Body of pancreas (tissue), 4 donors: ENCODE measurements at regions not wholly inside any gene's neighbourhood (a gene's known extent, or its start where the extent isn't known, plus 50 kb on each side); places are given as distances from the start of the nearest gene placed in this dataset.
"Not testable (repeated sequence)": the region's sequence is repeated elsewhere in the genome, so short reads cannot be mapped to it uniquely, and the experiment has no call there.

Source experiments
- ATAC-seq: fragments of 150-250 bp; one replicate; pipeline ENCODE4 v1.9.1; 2016
- DNase-seq, 4 donors: peaks; one replicate each; pipeline ENCODE4 v3.0.0-alpha.2; 2019
- H3K27ac ChIP-seq, 4 donors: fragments of 200-600 bp; sonication (generic); 1 replicate in 3 of 4; 2 replicates in 1 of 4; pipeline versions ENCODE4 v1.5.1 to v1.6.1; 2016 to 2019; ENCODE audit warnings: mild to moderate bottlenecking in 1 of 4, mixed read lengths in 1 of 4, moderate library complexity in 1 of 4
- H3K27me3 ChIP-seq, 2 donors: fragments of 200-600 bp; sonication (generic); one replicate each; pipeline ENCODE4 v1.6.0; 2016; ENCODE audit warnings: mild to moderate bottlenecking in 1 of 2
- H3K36me3 ChIP-seq, 2 donors: fragments of 200-600 bp; sonication (generic); replicated peaks in 1 of 2; 2 replicates each; pipeline ENCODE4 v1.5.1; 2016; ENCODE audit warnings: low read depth in 2 of 2; ENCODE audit not compliant: insufficient read depth in 1 of 2
- H3K4me1 ChIP-seq: fragments of 200-600 bp; sonication (generic); one replicate; pipeline ENCODE4 v1.6.0; 2016
- H3K4me3 ChIP-seq, 2 donors: fragments of 200-600 bp; sonication (generic); 1 replicate in 1 of 2; 2 replicates in 1 of 2; pipeline ENCODE4 v1.5.1; 2016 to 2019
- H3K9me3 ChIP-seq, 3 donors: fragments of 200-600 bp; sonication (generic); 1 replicate in 2 of 3; 2 replicates in 1 of 3; pipeline ENCODE4 v1.5.1; 2016
- POLR2A ChIP-seq, 3 donors: fragments of 450-650 bp; IDR thresholded peaks; one replicate each; pipeline ENCODE4 v1.6.1; 2016; ENCODE audit warnings: antibody characterized with exemption in 3 of 3, mild to moderate bottlenecking in 2 of 3
- WGBS, 2 donors: methylation state at CpG; one replicate each; pipeline ENCODE4 v1.1.5; 2017; 5-methylcytosine and 5-hydroxymethylcytosine counted together
- intact Hi-C: fragments of 100-400 bp; cut with DNase I; formaldehyde crosslinking; loops from one replicate; pipeline ENCODE4 v1.15.1; 2023
- TF ChIP-seq, protein P1 (sequence below), 7 experiments: fragments of 450-650 bp in 4 of 7; fragments of 200-600 bp in 3 of 7; sonication (generic) in 3 of 7; IDR thresholded peaks; one replicate each; pipeline ENCODE4 v1.5.1; 2016 to 2019; ENCODE audit warnings: antibody characterized with exemption in 7 of 7

DNA sequence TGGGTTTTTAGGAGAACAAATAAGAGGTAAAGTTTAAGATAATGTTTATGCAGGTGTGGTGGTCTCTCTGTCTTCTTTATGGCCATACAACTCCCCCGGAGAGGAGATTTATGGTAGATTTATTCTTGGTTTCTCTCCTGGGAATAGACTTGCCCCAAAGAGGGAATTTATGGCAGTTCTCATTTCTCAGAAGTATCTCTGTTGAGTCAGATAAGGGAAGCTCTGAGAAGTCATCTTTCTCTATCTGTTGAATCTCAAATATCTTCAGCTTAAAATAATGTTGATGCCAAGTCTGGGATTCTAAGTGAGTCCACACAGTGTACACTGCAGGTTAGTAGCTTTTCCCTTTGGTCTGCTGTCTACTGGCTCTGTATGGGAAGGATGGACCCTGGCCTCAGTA is 276.4 kb upstream of the PLET1 start:
- no peak for TF ChIP-seq POLR2A (IDR thresholded peaks at IDR 0.05)
- TF ChIP-seq, protein P1, sequence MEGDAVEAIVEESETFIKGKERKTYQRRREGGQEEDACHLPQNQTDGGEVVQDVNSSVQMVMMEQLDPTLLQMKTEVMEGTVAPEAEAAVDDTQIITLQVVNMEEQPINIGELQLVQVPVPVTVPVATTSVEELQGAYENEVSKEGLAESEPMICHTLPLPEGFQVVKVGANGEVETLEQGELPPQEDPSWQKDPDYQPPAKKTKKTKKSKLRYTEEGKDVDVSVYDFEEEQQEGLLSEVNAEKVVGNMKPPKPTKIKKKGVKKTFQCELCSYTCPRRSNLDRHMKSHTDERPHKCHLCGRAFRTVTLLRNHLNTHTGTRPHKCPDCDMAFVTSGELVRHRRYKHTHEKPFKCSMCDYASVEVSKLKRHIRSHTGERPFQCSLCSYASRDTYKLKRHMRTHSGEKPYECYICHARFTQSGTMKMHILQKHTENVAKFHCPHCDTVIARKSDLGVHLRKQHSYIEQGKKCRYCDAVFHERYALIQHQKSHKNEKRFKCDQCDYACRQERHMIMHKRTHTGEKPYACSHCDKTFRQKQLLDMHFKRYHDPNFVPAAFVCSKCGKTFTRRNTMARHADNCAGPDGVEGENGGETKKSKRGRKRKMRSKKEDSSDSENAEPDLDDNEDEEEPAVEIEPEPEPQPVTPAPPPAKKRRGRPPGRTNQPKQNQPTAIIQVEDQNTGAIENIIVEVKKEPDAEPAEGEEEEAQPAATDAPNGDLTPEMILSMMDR (IDR thresholded peaks at IDR 0.05): no peak
- ATAC-seq (no peak), DNase-seq (no peak)
- Histone ChIP-seq H3K27me3 (no peaks in the 10 kb centered on the region), H3K36me3 (no peaks in the 10 kb centered on the region), H3K4me1 (peaks cover 12% of the 10 kb centered on the region), H3K9me3 (no peaks in the 10 kb centered on the region), H3K4me3 (no peak overlapping the region), H3K27ac (no peak overlapping the region)
- intact Hi-C loops: no loop called here
- 55 to 65% methylated on average over 1 of the region's 1 CpG for WGBS, 2 donors

DNA sequence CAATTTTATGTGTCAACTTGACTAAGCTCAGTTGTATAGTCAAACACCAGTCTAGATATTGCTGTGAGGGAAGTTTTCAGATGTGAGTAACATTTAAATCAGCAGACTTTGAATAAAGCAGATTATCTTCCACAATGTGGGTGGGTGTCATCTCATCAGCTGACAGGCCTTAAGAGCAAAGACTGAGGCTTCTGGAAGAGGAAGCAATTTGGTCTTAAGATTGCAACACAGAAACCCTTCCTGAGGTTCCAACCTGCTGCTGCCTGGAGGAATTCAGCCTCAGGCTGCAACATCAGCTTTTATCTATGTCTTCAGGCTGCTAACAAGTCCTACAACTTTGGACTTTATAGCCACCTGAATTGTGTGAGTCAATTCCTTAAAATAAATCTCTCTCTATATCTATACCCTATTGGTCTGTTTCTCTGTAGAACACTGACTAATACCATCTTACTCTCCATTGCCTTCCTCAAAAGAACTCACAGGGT is 277.2 kb upstream of the PLET1 start:
- no peak for TF ChIP-seq POLR2A (IDR thresholded peaks at IDR 0.05)
- TF ChIP-seq, protein P1 (IDR thresholded peaks at IDR 0.05): no peak
- intact Hi-C loops: no loop called here
- Histone ChIP-seq H3K36me3 (no peaks in the 10 kb centered on the region), H3K4me3 (no peak overlapping the region), H3K27ac (no peak overlapping the region), H3K4me1 (peaks cover 11% of the 10 kb centered on the region), H3K9me3 (no peaks in the 10 kb centered on the region), H3K27me3 (no peaks in the 10 kb centered on the region)
- DNase-seq (peak in 1 of 4 donors; percentile 11), ATAC-seq (no peak)

DNA sequence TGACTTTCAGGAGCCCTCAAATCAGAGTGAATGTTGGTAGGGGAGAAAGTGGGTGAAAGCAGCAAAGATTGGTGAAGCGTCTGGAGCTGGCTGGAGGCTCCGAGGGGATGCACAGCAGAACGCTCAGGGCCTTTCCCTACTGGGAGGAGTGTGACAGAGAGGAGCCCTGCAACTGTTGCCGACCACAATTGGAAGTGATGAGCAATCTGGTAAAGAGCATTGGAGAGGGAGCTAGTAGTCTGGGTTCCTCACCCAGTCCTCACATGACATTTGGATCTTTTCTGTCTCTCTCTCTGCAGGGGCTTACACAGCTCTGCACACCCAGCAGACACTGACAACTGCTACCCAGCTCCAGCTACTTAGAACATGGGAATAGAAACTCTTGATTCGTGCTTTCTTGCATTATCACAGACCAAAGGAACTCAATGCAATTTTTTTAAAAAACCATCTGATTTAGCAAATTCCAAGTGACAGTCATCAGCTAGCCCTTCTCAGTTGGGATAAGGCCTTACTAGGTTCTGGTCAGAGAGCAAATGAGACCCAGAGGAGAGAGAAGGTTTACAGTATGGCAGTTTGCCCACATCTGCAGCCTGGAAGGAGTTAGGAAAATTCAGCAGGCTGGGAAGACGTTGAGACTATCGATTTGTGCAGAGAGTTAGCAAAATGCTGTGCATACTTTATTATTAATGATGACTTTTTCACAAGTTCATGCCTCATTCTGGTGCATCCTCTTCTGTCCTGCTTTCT is 278.0 kb upstream of the PLET1 start:
- TF ChIP-seq, protein P1 (IDR thresholded peaks at IDR 0.05): no peak
- no peak for TF ChIP-seq POLR2A (IDR thresholded peaks at IDR 0.05)
- Histone ChIP-seq H3K27ac (no peak overlapping the region), H3K27me3 (no peaks in the 10 kb centered on the region), H3K36me3 (no peaks in the 10 kb centered on the region), H3K4me1 (peaks cover 3% of the 10 kb centered on the region), H3K9me3 (no peaks in the 10 kb centered on the region), H3K4me3 (no peak overlapping the region)
- DNase-seq (no peak), ATAC-seq (no peak)
- WGBS, 2 donors: 57 to 70% methylated on average over 7 of the region's 7 CpGs
- intact Hi-C loops: no loop called here

DNA sequence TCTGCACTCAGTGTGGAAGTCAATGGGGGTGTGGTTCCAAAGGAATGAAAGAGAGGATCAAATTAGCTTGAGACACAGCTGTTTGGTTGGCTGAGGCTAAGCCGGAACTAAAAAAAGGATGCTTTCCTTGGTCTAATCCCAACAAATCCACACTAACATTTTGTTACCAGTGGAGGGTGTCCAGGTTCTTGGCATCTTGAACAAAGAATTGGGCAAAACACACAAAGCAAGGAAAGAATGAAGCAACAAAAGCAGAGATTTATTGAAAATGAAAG is 278.6 kb upstream of the PLET1 start:
- H3K9me3 ChIP-seq, intact Hi-C loops, H3K36me3 ChIP-seq, H3K27me3 ChIP-seq, ATAC-seq, H3K27ac ChIP-seq, DNase-seq, H3K4me1 ChIP-seq, H3K4me3 ChIP-seq: not testable (repeated sequence)
- WGBS, 2 donors: 86 to 88% methylated on average over 1 of the region's 1 CpG

DNA sequence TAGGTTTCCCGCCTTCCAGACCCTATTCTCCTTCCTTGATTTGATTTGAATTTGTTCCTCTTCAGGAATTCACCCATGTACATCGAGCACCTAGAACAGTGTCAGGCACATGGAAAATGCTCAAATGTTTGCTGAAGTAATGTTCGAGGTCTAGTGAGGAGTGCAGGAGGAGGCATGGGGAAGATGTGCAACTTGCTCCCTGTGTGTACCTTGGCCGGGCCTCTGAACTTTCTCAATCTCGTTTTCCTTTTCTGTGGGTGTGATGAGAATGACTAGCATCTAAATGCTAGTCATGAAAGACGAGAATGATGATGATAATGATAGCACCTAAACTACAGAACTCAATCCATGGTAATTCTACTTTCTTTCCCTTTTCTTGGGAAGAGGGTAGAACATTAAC is 279.1 kb upstream of the PLET1 start:
- H3K27me3 ChIP-seq: no peaks in the 10 kb centered on the region
- no peak overlapping the region for H3K4me3 ChIP-seq
- TF ChIP-seq POLR2A (IDR thresholded peaks at IDR 0.05): no peak
- TF ChIP-seq, protein P1 (IDR thresholded peaks at IDR 0.05): no peak
- ATAC-seq: no peak
- no peaks in the 10 kb centered on the region for H3K9me3 ChIP-seq
- H3K27ac ChIP-seq: no peak overlapping the region
- H3K36me3 ChIP-seq: no peaks in the 10 kb centered on the region
- 56 to 64% methylated on average over 6 of the region's 6 CpGs for WGBS, 2 donors
- intact Hi-C loops: no loop called here
- H3K4me1 ChIP-seq: no peaks in the 10 kb centered on the region
- no peak for DNase-seq
